Stomach smooth muscle (tissue), 2 donors: ENCODE measurements at regions not wholly inside any gene's neighbourhood (a gene's known extent, or its start where the extent isn't known, plus 50 kb on each side); places are given as distances from the start of the nearest gene placed in this dataset.

Experiments
- H3K27ac ChIP-seq: one replicate; pipeline ENCODE4 v1.7.0; 2013; ENCODE audit warnings: mild to moderate bottlenecking, low read length, inconsistent platforms
- H3K27me3 ChIP-seq, 2 donors: one replicate each; pipeline ENCODE4 v1.7.0; 2013; ENCODE audit warnings: low read length in 2 of 2; ENCODE audit not compliant: insufficient read depth in 2 of 2, control insufficient read depth in 1 of 2
- H3K36me3 ChIP-seq, 2 donors: one replicate each; pipeline ENCODE4 v1.7.0; 2013; ENCODE audit warnings: low read length in 2 of 2; ENCODE audit not compliant: control insufficient read depth in 2 of 2, insufficient read depth in 2 of 2
- H3K4me1 ChIP-seq: one replicate; pipeline ENCODE4 v1.7.0; 2013; ENCODE audit warnings: low read length; ENCODE audit not compliant: control insufficient read depth, insufficient read depth
- H3K4me3 ChIP-seq, 2 donors: one replicate each; pipeline ENCODE4 v1.7.0; 2013; ENCODE audit warnings: low read length in 2 of 2
- H3K9ac ChIP-seq, 2 donors: one replicate each; pipeline ENCODE4 v1.7.0; 2013; ENCODE audit warnings: low read length in 2 of 2, mild to moderate bottlenecking in 1 of 2
- H3K9me3 ChIP-seq, 2 donors: one replicate each; pipeline ENCODE4 v1.7.0; 2013; ENCODE audit warnings: low read length in 2 of 2; ENCODE audit not compliant: control insufficient read depth in 2 of 2
- donor health status: healthy.
- donor health status: Pancreatic carcinoma.

DNA sequence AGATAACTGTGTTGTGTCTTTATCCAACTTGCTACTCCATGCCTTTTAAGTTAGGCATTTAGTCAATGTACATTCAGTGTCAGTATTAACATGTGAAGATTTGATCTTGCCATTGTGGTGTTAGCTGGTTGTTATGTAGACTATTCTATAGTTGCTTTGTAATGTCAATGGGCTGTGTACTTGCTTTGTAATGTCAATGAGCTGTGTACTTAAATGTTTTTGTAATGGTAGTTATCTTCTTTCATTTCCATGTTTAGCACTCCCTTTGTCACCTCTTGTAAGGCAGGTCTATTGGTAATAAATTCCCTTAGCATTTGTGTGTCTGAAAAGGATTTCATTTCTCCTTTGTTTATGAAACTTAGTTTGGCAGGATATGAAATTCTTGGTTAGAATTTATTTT, 53.4 kb downstream of the MC4R start:
- Histone ChIP-seq H3K4me1 (no peaks in the 10 kb centered on the region), H3K27ac (no peak overlapping the region), H3K27me3 (no peaks in the 10 kb centered on the region), H3K4me3 (no peak overlapping the region), H3K9me3 (no peaks in the 10 kb centered on the region), H3K36me3 (no peaks in the 10 kb centered on the region), H3K9ac (no peak overlapping the region)

DNA sequence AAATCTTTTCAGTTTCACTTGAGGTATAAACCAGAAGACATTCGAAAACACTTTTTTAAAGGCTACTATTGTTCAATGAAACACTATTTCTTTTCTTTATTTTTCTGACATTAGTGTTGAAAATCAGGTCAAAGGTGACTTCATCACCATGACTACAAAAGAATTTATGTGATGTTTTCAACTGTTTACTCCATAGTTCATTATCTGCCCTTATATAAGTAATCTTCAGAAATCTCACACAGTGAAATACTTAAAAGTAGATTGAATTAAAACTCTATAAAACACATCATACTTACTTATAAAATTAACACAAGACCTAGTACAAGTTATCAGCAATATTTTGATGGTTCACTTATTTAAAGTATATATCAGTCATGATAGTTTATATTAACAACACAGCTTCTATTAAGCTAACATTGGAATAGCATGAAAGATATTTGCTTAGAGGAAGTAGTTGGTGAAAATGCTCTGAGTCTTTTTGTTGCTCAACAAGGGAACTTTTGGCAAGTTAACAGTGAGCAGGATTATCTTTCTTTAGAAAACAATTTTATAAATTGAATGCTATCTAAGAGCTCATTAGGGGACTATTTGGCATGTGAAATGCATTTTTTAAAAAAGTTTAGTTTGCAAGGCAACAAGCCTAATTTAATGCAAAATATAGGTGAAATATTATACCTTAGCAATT, 60.8 kb downstream of the MC4R start:
- no peaks in the 10 kb centered on the region for H3K27me3 ChIP-seq
- no peaks in the 10 kb centered on the region for H3K4me1 ChIP-seq
- no peaks in the 10 kb centered on the region for H3K9me3 ChIP-seq
- H3K27ac ChIP-seq, result no peak overlapping the region
- H3K9ac ChIP-seq, result no peak overlapping the region
- H3K4me3 ChIP-seq, result no peak overlapping the region
- H3K36me3 ChIP-seq, result no peaks in the 10 kb centered on the region

GRCh38 chr18:60295674-60296073, 76.9 kb downstream of the MC4R start:
- Histone ChIP-seq H3K4me3 (no peak overlapping the region), H3K4me1 (no peaks in the 10 kb centered on the region), H3K27me3 (no peaks in the 10 kb centered on the region), H3K9me3 (no peaks in the 10 kb centered on the region), H3K27ac (no peak overlapping the region), H3K9ac (no peak overlapping the region), H3K36me3 (no peaks in the 10 kb centered on the region)

GRCh38 chr18:60292186-60292585, 80.4 kb downstream of the MC4R start:
- H3K4me3 ChIP-seq, result no peak overlapping the region
- no peak overlapping the region for H3K9ac ChIP-seq
- no peaks in the 10 kb centered on the region for H3K4me1 ChIP-seq
- no peaks in the 10 kb centered on the region for H3K27me3 ChIP-seq
- no peaks in the 10 kb centered on the region for H3K9me3 ChIP-seq
- no peak overlapping the region for H3K27ac ChIP-seq
- no peaks in the 10 kb centered on the region for H3K36me3 ChIP-seq

GRCh38 chr18:60279391-60279790, 93.2 kb downstream of the MC4R start:
- H3K4me3 ChIP-seq, result no peak overlapping the region
- no peaks in the 10 kb centered on the region for H3K9me3 ChIP-seq
- H3K9ac ChIP-seq, result no peak overlapping the region
- H3K27ac ChIP-seq, result no peak overlapping the region
- no peaks in the 10 kb centered on the region for H3K4me1 ChIP-seq
- H3K27me3 ChIP-seq, result no peaks in the 10 kb centered on the region
- no peaks in the 10 kb centered on the region for H3K36me3 ChIP-seq

DNA sequence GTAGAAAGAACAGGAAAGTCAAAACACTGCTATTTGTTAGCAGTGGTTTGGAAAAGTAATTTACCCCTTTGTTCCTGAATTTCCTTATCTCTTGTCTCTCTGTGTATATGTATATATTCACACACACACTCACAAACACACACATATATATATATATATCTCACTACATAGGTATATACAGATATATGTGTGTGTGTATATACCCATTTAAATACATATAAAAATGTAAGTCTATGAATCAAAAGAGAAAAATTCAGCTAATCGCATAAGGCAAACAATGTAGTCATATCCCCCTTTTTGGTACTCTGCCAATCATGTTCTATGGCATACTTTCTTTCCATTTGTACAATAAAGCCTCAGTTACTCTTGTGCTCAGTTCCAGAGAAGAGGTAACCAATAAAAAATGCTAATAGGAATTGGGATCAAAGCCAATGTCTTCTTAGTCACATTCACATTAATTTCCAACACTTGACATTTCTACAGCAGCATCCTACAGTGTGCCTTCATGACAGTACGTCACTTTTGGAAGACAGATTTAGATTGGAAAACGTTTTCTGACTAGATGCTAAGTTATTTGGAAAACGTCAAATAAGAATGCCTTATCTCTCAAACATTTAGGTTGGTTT, 94.6 kb downstream of the MC4R start:
- Histone ChIP-seq H3K4me1 (no peaks in the 10 kb centered on the region), H3K9ac (no peak overlapping the region), H3K27ac (no peak overlapping the region), H3K4me3 (no peak overlapping the region), H3K36me3 (no peaks in the 10 kb centered on the region), H3K9me3 (no peaks in the 10 kb centered on the region), H3K27me3 (no peaks in the 10 kb centered on the region)

- H3K9ac ChIP-seq, result no peak overlapping the region
- no peaks in the 10 kb centered on the region for H3K36me3 ChIP-seq
- no peak overlapping the region for H3K4me3 ChIP-seq
- H3K4me1 ChIP-seq, result no peaks in the 10 kb centered on the region
- no peaks in the 10 kb centered on the region for H3K9me3 ChIP-seq
- H3K27me3 ChIP-seq, result no peaks in the 10 kb centered on the region
- no peak overlapping the region for H3K27ac ChIP-seq
Observed at GRCh38 chr18:60267391-60268058, 105.0 kb downstream of the MC4R start.

DNA sequence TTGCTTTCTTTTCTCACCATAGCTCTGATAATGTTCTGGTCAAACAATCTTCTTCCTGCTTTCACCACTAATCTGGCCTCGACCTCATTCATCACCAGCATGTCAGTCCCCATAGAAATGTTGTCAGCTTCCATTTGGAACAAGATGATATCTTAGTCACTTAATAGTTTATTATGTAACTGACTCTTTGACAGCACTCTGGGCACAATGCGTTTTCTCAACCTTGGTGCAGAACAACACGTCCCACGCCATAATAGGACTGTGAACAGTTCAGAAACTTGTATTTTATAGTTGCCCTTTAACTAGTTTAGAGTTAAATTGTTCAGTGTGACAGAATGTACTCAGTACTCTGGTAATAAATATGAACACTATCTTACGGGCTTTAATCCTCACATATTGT, 106.0 kb downstream of the MC4R start:
- Histone ChIP-seq H3K27ac (no peak overlapping the region), H3K4me3 (no peak overlapping the region), H3K9me3 (no peaks in the 10 kb centered on the region), H3K4me1 (no peaks in the 10 kb centered on the region), H3K9ac (no peak overlapping the region), H3K36me3 (no peaks in the 10 kb centered on the region), H3K27me3 (no peaks in the 10 kb centered on the region)

DNA sequence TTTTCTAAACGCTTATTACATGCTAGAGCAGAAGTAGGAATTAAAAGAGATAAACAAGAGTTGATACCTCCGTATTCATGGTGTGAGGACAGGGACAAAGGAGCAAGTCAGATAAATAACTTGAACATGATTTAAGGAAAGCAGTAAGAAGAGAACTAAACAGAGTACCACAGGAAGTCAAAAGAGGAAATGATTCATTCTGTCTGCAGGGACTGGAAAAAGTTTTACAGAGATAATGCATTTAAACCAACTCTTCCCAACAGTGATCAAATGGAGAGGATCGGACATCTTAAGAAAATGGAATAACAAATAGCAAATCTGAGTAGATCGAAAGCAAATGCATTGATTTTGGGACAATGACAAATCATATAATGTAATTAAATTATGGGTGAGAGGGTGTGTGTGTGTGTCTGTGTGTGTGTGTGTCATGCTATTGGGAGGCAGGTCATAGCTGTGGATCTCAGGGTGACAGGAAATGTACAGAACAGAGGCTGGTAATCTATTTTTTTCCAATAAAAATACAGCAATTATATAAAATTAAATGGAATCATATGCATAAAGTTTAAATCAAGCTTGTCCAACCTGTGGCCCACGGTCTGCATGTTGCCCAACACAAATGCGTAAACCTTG, 113.4 kb downstream of the MC4R start:
- no peak overlapping the region for H3K9ac ChIP-seq
- H3K9me3 ChIP-seq, result no peaks in the 10 kb centered on the region
- H3K27me3 ChIP-seq, result no peaks in the 10 kb centered on the region
- H3K4me3 ChIP-seq, result no peak overlapping the region
- H3K4me1 ChIP-seq, result no peaks in the 10 kb centered on the region
- H3K27ac ChIP-seq, result no peak overlapping the region
- no peaks in the 10 kb centered on the region for H3K36me3 ChIP-seq

DNA sequence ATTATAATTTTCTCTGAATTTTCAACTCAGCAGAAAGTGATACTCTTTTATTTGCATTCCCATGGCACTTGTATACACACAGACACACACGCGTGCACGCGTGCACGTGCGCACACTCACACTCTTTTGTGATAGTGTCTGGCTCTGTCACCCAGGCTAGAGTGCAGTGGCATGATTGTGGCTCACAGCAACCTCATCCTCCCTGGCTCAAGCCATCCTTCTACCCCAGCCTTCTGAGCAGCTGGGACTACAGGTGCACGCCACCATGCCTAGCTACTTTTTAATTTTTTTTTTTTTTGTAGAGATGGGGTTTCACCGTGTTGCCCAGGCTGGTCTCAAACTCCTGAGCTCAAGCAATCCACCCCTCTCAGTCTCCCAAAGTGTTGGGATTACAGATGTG, 123.2 kb downstream of the MC4R start:
- Histone ChIP-seq H3K27ac (no peak overlapping the region), H3K36me3 (no peaks in the 10 kb centered on the region), H3K27me3 (no peaks in the 10 kb centered on the region), H3K9me3 (no peaks in the 10 kb centered on the region), H3K9ac (no peak overlapping the region), H3K4me3 (no peak overlapping the region), H3K4me1 (no peaks in the 10 kb centered on the region)
